SU-DHL-6 (cell line): ENCODE measurements at regions not wholly inside any gene's neighbourhood (a gene's known extent, or its start where the extent isn't known, plus 50 kb on each side); places are given as distances from the start of the nearest gene placed in this dataset.

ENCODE experiments used
- CTCF ChIP-seq: fragments of 200-600 bp; sonication (generic); IDR thresholded peaks from one replicate; pipeline ENCODE4 v1.5.1; 2017; ENCODE audit warnings: antibody characterized with exemption, mild to moderate bottlenecking, low read length, moderate library complexity; ENCODE audit not compliant: insufficient read depth, poor library complexity, severe bottlenecking
- EZH2phosphoT487 ChIP-seq: fragments of 200-600 bp; sonication (generic), shearing (Covaris generic); conservative IDR thresholded peaks from 2 replicates; pipeline ENCODE4 v1.6.1; 2018; ENCODE audit warnings: mild to moderate bottlenecking, antibody characterized with exemption, low read length, moderate library complexity, mixed read lengths

DNA sequence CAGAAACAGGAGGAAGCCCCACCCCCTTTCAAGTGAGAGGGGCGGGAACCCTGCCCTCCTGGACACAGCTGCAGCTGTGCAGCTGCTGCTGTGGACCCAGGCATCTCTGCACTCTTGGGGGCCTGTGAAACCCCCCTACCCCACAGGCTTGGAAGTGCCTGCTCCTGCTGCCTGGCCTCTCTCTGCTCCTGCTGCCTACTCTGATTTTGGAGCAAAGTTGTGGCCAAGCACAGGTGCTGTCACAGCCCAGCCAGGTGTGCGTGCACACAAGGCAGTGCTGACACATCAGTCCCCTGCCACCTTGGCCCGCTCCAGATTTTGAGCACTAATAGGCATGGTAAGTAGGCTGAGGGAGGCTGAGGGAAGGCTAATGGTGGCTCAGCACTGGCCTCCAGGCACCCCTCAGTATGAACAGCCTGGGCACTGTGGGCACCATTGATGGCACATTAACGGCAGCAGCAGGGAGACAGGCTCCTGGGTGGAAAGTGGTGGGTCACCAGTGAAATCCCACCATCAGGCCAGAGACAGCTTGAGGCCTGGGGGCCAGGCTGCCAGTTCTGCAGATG, 890.9 kb downstream of the GBE1 start:
- TF ChIP-seq CTCF (no peak), EZH2phosphoT487 (no peak)
